ENCODE measurements at regions not wholly inside any gene's neighbourhood (a gene's known extent, or its start where the extent isn't known, plus 50 kb on each side); places are given as distances from the start of the nearest gene placed in this dataset.
"Not testable (repeated sequence)": the region's sequence is repeated elsewhere in the genome, so short reads cannot be mapped to it uniquely, and the experiment has no call there.

DNA sequence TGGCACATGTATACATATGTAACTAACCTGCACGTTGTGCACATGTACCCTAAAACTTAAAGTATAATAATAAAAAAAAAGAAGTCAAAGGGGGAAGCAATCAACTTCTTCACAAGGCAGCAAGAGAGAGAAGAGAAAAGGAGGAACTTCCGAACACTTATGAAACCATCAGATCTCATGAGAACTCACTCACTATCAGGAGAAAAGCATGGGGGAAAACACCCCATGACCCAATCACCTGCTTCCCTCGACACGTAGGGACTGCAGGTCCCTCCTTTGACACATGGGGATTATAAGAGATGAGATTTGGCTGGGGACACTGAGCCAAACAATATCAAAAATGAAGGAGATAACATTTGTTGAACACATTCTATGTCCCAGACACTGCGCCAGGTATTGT, 94.8 kb upstream of the PHACTR1 start:
- DNase-seq (ENCODE audit: low read depth), result no peak

DNA sequence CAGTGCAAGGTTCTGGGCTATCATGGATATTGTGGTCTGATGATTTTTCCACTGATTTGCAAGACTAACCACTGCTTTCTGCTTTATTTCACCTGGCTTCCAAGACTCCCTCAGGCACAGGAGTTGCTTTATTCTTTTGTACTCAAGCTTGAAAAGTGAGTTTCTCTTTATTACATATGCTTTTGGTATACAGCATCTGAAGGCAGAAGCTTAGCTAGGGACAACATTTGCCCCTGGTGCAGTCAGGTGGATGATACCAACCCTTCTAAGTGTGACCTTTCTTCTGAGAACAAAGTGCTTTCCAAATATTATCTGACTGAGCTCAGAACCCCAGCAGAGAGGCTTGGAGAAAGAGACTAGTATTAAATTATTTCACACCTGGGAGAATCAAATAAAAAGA, 94.0 kb upstream of the PHACTR1 start:
- no peak for DNase-seq (ENCODE audit: low read depth)

DNA sequence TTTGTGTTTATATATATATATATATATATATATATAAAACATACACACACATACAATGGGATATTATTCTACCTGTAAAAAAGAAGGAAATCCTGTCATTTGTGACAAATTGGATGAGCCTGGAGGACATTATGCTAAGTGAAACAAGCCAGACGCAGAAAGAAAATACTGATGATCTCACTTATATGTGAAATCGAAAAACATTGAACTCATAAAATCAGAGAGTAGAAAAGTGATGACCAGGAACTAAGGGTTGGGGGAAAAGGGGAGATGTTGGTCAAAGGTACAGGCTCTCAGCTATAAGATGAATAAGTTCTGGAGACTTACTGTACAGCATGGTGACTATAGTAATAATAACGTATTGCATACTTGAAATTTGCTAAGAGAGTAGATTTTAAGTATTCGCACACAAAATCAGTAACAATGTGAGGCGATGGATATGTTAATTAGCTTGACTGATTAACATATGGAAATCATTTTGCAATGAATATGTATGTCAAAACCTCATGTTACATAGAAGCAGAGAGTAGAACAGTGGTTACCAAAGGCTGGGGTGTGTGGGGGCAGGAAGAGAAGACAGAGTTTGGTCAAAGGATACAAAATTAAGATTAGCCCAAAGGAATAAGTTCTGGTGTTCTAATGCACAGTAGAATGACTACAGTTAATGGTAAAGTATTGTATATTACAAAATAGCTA, 92.3 kb upstream of the PHACTR1 start:
- no peak for DNase-seq (ENCODE audit: low read depth)

DNA sequence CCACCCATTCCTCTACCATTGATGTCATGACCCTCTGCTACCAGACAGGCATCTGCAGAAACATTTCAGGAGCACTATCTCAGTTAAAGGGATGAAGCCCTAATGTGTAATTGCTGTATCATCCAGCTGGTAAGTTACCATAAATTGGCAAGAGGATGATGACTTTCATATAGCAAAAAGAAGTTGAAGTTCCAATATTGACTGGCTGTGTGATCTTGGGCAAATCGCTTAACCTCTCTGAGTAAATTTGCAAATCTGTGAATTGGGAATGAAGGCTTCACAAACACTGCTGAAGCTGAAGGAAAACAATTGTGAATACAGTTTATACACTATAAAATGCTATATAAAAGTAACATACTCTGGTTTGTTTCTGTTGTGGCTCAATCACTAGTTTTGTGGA, 89.5 kb upstream of the PHACTR1 start:
- no peak for DNase-seq (ENCODE audit: low read depth)

DNA sequence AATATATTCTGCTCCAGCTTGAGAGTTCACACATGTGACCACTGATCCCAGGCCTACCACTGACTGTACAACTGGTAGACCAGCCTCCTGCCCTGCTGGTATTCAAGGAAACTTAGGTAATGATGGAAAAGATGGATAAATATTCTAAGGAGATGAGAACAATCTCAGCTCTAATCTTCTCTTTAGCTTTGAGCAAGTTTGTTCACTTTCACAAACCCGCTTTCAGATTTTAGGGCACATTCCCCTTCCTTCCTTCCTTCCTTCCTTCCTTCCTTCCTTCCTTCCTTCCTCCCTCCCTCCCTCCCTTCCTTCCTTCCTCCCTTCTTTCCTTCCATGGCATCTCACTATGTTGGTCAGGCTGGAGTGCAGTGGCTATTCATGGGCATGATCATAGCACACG, 88.2 kb upstream of the PHACTR1 start:
- no peak for DNase-seq (ENCODE audit: low read depth)

DNA sequence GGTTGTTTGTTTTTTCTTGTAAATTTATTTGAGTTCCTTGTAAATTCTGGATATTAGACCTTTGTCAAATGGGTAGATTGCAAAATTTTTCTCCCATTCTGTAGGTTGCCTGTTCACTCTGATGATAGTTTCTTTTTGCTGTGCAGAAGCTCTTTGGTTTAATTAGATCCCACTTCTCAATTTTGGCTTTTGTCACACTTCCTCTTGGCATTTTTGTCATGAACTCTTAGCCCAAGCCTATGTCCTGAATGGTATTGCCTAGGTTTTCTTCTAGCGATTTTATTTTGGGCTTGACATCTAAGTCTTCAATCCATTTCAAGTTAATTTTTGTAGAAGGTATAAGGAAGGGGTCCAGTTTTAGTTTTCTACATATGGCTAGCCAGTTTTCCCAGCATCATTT, 82.8 kb upstream of the PHACTR1 start:
- DNase-seq (ENCODE audit: low read depth), result not testable (repeated sequence)

DNA sequence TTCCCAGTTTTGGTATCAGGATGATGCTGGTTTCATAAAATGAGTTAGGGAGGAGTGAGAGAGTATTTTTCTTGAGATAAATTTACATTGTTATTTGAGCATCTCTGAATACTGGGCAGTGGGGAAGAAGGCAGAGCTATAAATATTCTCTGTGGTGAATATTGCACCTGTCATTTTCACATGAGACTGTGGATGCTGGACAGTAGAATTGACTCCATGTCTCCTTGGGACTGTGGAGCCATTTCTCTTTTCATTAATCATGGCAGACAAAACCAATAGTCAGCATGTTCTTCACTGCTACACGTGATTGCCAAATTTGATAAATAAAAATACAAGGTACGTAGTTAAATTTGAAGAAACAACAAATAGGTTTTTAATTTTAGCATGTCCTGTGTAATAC, 81.2 kb upstream of the PHACTR1 start:
- DNase-seq (ENCODE audit: low read depth), result no peak

DNA sequence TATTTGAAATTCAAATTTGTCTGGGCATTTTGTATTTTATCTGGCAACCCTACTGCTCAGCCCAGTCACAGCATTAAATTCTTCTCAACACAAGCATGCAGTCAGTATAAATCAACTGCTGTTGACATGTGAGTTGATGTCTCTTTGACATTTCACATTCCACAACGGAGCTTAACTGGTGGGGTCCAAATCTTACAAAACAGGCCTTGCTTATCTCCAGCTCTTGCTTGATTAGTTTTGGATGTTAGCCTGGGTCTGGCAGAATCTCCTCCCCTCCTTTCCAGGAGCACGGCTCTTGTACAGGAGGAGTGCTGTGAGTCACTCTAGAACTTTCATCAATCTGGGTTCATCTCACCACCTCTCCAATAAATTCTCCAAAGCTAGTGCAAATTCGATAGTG, 80.8 kb upstream of the PHACTR1 start:
- no peak for DNase-seq (ENCODE audit: low read depth)

DNA sequence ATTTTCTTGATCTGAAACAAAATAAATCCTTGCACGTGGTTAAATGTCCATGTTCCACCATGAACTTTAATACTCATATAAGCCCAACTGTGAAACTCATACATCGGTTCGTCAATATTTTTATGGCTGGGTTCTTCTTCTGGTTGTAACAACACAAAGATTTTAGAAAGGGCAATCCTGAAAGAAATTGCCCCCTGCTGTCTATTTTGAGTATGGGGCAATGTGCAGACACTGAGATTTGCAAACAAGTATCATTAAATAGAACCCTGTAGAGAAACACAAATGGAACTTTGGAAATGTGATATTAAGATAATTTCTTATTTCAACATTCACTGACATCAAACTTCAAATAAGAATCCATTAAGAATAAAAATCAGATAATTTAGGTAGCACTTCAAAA, 80.2 kb upstream of the PHACTR1 start:
- DNase-seq (ENCODE audit: low read depth), result no peak

DNA sequence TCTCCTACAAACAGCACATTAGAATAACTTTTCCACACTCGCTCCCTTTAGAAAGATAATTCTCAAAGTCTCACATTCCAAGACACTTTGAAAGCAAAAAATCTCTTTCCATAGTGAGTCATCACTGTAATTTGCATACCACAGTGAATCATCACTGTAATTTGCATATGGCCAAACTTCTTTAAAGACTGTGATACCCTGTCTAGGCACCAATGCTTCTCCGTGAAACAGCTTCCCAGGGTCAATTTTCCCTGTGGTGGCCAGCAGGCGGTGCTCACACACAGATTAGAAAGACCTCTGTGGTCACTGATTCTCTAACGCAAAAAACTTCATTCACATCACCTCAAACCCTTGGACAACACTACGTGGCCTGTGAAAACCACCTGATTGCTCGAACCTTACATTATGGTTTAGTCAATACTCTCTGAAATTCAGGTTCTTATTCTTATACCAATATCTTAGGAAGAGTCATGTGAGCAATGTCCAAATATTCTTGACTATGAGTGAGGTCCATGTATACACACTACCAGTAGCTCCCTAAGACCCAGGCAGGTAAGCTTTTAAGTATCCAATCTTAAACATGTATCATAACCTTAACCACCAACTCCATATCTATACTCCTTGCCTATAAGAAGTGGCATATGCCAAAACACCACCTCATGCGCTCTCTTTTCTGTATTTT, 78.5 kb upstream of the PHACTR1 start:
- DNase-seq (ENCODE audit: low read depth), result peak; percentile 34

DNA sequence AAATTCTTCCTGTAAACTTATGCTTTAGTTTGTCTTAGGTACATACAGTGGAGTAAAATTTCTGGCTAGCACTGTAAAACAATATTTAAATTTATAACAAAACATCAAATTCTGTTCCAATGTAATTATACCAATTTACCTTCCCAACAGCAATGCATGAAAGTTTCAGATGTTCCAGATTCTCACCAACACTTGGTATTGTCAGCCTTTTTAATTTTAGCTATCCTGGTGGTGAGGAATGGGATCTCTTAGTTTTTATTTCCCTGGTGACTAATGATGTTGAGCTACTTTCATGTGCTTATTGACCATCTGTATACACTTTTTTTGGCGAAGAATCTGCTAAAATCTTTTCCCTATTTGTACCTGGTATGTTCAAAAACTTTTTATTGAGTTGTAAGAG, 76.1 kb upstream of the PHACTR1 start:
- DNase-seq (ENCODE audit: low read depth), result no peak

DNA sequence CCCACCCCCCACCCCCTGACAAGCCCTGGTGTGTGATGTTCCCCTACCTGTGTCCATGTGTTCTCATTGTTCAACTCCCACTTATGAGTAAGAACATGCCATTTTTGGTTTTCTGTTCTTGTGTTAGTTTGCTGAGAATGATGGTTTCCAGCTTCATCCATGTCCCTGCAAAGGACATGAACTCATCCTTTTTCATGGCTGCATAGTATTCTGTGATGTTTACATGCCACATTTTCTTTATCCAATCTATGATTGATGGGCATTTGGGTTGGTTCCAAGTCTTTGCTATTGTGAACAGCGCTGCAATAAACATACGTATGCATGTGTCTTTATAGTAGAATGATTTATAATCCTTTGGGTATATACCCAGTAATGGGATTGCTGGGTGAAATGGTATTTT, 74.8 kb upstream of the PHACTR1 start:
- DNase-seq (ENCODE audit: low read depth), result not testable (repeated sequence)

DNA sequence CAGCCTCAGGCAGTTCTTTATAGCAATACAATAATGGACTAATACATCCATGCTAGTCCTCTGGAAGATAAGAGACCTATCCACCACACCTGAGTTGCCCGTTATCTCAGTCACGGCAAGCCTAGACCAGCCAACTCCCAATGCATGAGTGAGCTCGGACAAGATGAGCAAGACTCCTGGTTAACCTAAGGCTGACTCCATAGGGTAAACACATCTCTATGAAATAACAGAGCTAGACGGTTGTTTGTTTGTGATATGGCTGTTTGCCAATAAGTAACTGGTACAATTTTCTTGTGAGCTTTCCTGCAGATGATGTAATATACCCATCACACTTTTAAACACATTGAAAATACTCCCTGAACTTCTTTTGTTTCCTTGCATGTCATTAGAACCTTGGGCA, 70.6 kb upstream of the PHACTR1 start:
- no peak for DNase-seq (ENCODE audit: low read depth)

DNA sequence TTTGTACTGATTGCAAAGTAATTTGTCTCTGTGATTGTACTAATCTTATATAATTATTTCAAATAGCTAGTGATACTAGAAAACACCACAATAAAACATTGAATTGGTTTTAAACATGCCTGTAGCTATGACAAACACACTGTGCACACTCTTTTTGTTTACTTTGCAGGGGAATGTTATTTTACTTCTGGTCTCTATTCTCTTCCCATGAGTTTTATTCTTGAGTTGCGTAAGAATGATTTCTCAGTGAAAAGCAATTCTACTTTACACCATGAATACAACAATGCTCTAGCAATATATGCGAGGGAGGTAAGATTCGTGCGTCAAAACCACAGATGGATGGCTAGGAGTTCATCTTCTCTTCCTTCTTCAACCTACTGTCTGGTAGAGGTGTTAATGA, 68.4 kb upstream of the PHACTR1 start:
- no peak for DNase-seq (ENCODE audit: low read depth)

DNA sequence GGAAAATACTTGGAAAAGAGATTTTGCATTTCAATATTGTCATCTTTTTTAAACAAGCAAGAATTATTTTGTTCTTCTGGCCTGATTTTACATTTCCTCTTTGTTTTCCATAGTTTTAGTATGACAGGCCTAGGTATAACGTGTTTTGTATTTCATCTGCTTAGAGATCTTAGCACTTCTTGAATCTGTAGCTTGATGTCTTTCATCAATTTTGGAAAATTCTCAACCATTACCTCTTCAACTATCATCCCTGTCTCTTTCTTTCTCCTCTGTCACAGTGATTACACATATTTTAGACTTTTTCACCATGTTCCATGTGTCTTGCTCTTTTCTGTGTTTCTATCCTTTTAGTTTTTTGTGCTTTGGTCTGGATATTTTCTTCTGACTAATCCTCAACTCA, 67.2 kb upstream of the PHACTR1 start:
- no peak for DNase-seq (ENCODE audit: low read depth)

DNA sequence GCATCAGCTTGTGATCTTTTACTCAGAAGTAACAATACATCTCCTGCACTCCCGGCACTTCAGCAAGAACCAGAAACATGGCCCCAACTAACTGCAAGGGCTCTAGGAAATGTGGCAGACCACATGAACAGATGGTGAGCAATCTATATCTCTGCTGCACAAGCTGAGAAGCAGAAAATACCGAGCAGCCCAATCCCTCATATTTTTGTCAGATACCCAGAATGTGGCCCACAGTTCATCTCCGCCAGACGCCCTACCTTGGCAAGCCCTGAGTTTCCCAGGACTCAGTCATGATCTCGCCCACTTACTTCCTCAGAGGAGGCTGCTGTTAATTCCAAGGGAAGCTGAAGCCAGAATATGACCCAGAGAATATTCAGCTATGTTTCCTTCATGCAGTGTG, 63.1 kb upstream of the PHACTR1 start:
- DNase-seq (ENCODE audit: low read depth), result no peak

DNA sequence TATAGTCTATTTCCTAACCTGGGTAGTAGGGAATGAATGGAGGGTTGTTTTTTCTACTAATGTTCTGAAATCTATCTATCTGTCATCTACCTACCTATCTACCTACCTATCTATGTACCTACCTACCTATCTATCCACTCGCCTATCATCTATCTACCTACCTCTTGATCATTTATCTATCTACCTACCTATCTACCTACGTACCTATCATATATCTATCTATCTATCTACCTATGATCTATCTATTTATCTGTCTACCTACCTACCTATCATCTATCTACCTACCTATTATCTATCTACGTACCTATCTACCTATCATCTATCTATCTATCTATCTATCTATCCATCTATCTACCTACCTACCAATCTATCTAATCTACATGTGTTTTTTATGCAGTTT, 62.5 kb upstream of the PHACTR1 start:
- DNase-seq (ENCODE audit: low read depth), result no peak

DNA sequence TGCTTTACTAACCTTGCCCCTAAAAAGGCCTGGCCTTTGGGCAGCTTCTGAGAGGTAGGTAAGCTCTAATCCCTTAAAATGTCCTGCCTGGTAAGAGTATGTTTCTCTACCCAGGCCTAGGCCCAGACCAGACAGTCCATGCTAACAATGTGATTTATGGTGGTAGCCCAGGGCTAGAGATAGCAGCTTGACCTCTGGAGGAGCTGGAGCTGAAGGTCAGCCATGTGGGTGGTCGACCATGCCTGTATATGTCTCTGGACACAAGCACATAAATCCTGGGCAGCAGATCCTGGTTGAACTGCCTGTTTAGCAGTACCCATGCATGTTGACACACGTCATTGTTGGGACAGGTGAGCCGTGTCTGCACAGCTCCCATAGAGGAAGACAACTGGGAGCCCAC, 62.1 kb upstream of the PHACTR1 start:
- DNase-seq (ENCODE audit: low read depth), result no peak

DNA sequence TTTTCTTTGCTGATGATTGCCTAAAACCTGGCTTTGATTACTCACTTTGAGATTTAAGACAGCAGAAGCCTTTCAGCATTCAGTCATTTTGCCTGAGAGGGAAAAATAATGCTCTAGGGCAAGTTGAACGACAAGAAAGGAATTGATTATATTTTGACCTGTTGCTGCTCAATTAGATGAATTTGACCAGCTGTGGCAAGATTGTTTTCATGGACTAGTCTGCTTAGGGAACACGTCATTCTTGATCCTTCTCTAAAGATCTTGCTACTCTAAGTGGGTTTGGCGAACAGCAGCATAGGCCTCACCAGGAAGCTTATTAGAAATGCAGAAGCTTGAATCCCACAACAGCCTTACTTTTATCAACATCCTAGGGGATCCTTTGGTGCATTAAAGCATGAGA, 59.7 kb upstream of the PHACTR1 start:
- no peak for DNase-seq (ENCODE audit: low read depth)

DNA sequence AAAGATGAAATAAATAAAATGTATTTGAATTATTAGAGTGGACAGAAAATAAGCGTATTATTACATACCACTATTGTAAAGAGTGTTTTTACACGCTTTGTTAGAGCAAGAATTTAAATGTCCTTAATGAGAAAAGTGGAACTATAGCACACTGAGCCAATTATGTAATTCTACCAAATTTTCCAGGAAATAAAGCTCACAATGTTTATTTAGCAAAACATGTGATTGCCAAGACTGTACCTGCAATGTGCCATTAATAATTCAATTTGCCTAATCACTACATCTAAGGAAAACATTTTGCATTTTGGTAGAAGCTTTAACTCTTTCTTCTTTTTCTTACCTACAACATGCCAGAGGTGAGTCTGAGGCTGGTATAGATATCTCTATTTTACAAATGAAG, 58.7 kb upstream of the PHACTR1 start:
- DNase-seq (ENCODE audit: low read depth), result no peak

DNA sequence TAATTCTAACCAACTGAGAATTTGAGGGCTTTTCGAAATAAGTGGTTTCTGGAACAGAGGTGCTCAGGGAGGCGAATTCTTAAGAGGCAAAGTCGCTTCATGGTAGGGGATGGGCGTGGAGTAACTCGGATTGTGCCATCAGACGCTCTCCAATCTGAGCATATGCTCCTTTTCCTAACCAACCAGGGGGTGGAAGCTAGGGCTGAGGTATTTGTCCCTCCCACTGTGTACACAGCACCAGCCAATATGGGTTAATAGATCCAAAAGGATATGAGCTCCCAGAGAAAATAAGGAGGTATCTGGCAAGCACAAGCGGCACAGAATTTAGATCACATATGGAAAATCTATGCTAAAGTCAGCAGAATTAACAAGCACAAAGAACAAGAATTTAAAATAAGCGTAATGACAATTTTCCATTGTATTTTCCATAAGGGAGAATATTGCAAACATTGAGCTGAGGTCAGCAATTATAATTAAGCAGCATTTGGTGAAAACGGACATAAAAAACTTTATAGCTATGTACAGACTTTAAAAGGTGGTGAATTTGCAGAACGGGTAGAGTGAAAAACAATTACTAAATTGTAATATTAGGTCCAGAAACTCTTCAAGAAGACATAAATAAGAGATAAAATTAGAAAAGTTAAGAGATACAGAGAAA, 55.0 kb upstream of the PHACTR1 start:
- DNase-seq (ENCODE audit: low read depth), result no peak
